ENCODE measurements at regions not wholly inside any gene's neighbourhood (a gene's known extent, or its start where the extent isn't known, plus 50 kb on each side); places are given as distances from the start of the nearest gene placed in this dataset.

- H3K4me3 ChIP-seq (ENCODE audit: low read depth, low read length): no peak overlapping the region
- DNase-seq (ENCODE audit: low read depth): no peak
- TF ChIP-seq POLR2A (IDR thresholded peaks at IDR 0.05; ENCODE audit: extremely low read depth, insufficient read length) (no peak), MYC (IDR thresholded peaks at IDR 0.05; ENCODE audit: low read depth, low read length) (no peak)
- TF ChIP-seq, protein P1, sequence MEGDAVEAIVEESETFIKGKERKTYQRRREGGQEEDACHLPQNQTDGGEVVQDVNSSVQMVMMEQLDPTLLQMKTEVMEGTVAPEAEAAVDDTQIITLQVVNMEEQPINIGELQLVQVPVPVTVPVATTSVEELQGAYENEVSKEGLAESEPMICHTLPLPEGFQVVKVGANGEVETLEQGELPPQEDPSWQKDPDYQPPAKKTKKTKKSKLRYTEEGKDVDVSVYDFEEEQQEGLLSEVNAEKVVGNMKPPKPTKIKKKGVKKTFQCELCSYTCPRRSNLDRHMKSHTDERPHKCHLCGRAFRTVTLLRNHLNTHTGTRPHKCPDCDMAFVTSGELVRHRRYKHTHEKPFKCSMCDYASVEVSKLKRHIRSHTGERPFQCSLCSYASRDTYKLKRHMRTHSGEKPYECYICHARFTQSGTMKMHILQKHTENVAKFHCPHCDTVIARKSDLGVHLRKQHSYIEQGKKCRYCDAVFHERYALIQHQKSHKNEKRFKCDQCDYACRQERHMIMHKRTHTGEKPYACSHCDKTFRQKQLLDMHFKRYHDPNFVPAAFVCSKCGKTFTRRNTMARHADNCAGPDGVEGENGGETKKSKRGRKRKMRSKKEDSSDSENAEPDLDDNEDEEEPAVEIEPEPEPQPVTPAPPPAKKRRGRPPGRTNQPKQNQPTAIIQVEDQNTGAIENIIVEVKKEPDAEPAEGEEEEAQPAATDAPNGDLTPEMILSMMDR (IDR thresholded peaks at IDR 0.05; ENCODE audit: low read depth, low read length): no peak
- TF ChIP-seq, protein P2, sequence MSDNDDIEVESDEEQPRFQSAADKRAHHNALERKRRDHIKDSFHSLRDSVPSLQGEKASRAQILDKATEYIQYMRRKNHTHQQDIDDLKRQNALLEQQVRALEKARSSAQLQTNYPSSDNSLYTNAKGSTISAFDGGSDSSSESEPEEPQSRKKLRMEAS (IDR thresholded peaks at IDR 0.05; ENCODE audit: low read depth, low read length): no peak
These were observed 133.0 kb downstream of the BRD1 start for GRCh38 chr22:49694462-49695260.

DNA sequence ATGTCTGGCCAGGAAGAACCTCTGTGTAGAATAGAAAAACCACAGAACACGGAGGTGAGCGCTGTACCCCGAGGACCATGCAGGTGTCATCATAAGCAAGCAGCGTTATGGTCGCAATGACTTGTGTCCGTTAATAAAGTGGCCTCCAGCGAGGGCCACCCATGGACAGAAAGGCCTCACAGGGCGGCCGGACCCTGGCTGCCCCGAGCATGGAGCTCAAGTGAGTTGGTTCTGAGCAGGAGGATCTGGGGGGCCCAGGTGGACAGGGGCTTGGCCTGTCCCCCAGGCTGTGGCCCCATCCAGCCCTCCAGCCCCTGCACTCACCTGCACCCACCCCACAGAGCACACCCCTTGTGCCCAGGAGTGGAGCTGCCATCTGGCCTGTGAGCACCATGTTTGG is 133.8 kb downstream of the BRD1 start:
- DNase-seq (ENCODE audit: low read depth): no peak
- TF ChIP-seq MYC (IDR thresholded peaks at IDR 0.05; ENCODE audit: low read depth, low read length): no peak
- H3K4me3 ChIP-seq (ENCODE audit: low read depth, low read length): no peak overlapping the region

- TF ChIP-seq POLR2A (IDR thresholded peaks at IDR 0.05; ENCODE audit: extremely low read depth, insufficient read length) (no peak), MYC (IDR thresholded peaks at IDR 0.05; ENCODE audit: low read depth, low read length) (no peak)
- TF ChIP-seq, protein P2 (IDR thresholded peaks at IDR 0.05; ENCODE audit: low read depth, low read length): no peak
- TF ChIP-seq, protein P1 (IDR thresholded peaks at IDR 0.05; ENCODE audit: low read depth, low read length): no peak
- DNase-seq (ENCODE audit: low read depth): no peak
These were observed 134.3 kb downstream of the BRD1 start for GRCh38 chr22:49693416-49693815.

DNA sequence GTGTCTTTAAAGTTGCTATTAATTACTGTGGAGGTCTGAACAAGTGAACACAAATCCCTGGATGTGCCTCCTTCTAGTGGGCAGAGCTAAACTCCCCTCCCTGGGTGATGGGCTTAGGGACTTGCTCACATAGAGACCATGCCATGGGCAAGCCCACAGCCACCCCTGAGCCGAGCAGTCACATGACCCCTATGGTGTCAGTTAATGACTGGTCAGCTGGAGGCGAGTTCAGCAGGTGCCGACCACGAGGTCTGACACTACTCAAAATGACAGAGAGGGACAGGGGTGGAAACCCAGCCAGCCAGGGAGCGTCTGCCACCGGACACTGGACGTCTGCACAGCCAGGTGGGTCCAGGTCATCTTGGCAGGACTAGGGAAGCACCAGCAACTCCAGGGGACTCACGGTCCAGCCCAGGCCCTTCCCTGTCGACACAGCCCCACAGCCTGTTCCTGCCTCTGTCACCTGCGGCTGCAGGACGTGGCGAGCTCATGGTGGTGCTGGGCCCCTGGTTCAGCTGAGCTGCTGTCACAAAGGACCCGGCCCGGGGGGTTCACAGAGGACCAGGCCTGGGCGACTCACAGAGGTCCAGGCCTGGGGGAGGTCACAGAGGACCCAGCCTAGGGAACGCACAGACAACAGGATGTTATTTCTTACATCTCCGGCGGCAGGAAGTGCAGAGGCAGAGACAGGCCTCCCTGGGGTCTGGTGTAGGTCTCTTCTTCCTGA is 135.0 kb downstream of the BRD1 start:
- TF ChIP-seq, protein P2 (IDR thresholded peaks at IDR 0.05; ENCODE audit: low read depth, low read length): no peak
- TF ChIP-seq MYC (IDR thresholded peaks at IDR 0.05; ENCODE audit: low read depth, low read length): no peak
- TF ChIP-seq POLR2A (IDR thresholded peaks at IDR 0.05; ENCODE audit: extremely low read depth, insufficient read length): no peak
- TF ChIP-seq, protein P1 (IDR thresholded peaks at IDR 0.05; ENCODE audit: low read depth, low read length): no peak
- DNase-seq (ENCODE audit: low read depth): no peak

More at GRCh38 chr22:49693416-49693815, 134.3 kb downstream of the BRD1 start:
- H3K4me3 ChIP-seq (ENCODE audit: low read depth, low read length): no peak overlapping the region

GRCh38 chr22:49691256-49691655 is 136.4 kb downstream of the BRD1 start:
- DNase-seq (ENCODE audit: low read depth): no peak
- H3K4me3 ChIP-seq (ENCODE audit: low read depth, low read length): no peak overlapping the region
- TF ChIP-seq, protein P1 (IDR thresholded peaks at IDR 0.05; ENCODE audit: low read depth, low read length): no peak
- TF ChIP-seq, protein P2 (IDR thresholded peaks at IDR 0.05; ENCODE audit: low read depth, low read length): no peak
- no peak for TF ChIP-seq POLR2A (IDR thresholded peaks at IDR 0.05; ENCODE audit: extremely low read depth, insufficient read length)
- TF ChIP-seq MYC (IDR thresholded peaks at IDR 0.05; ENCODE audit: low read depth, low read length): no peak

More for the DNA sequence above, 135.0 kb downstream of the BRD1 start:
- H3K4me3 ChIP-seq (ENCODE audit: low read depth, low read length): no peak overlapping the region

GRCh38 chr22:49690454-49690853 is 137.2 kb downstream of the BRD1 start:
- H3K4me3 ChIP-seq (ENCODE audit: low read depth, low read length): no peak overlapping the region
- DNase-seq (ENCODE audit: low read depth): no peak
- TF ChIP-seq, protein P2 (IDR thresholded peaks at IDR 0.05; ENCODE audit: low read depth, low read length): no peak
- TF ChIP-seq MYC (IDR thresholded peaks at IDR 0.05; ENCODE audit: low read depth, low read length) (no peak), POLR2A (IDR thresholded peaks at IDR 0.05; ENCODE audit: extremely low read depth, insufficient read length) (no peak)
- TF ChIP-seq, protein P1 (IDR thresholded peaks at IDR 0.05; ENCODE audit: low read depth, low read length): no peak

All from NB4 (cell line).